ENCODE measurements at regions not wholly inside any gene's neighbourhood (a gene's known extent, or its start where the extent isn't known, plus 50 kb on each side); places are given as distances from the start of the nearest gene placed in this dataset.

DNA sequence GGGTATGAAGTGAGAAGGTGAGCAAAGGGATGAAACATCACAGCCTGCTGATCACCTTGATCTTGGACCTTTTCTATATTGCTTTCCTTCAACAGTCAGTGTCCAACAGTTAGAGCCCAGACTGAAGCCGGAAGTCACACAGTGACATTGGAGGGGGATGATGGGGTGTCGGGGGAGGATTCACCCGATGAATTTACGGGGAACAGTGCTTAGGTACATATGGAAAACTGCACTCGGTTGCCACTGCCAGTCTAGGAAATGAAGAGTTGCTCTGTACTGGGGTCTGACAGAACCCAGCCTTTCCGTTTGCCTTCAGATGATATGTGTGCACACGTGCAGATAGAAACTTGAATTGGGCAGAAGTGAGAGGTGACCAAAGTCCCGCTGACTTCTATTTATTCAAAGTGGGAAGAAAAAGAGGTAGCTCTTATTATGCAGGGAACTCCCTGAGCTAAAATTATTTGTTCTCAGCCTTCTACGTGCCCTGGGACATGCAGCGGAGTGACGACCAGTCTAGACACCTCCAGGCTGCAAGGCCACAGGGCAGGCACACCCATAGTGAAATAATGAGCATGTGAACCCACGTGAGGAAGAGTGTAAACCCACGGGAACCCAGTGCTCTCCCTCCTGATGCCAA, 107.2 kb upstream of the INHBA start (continued):
- TF ChIP-seq, protein P1, sequence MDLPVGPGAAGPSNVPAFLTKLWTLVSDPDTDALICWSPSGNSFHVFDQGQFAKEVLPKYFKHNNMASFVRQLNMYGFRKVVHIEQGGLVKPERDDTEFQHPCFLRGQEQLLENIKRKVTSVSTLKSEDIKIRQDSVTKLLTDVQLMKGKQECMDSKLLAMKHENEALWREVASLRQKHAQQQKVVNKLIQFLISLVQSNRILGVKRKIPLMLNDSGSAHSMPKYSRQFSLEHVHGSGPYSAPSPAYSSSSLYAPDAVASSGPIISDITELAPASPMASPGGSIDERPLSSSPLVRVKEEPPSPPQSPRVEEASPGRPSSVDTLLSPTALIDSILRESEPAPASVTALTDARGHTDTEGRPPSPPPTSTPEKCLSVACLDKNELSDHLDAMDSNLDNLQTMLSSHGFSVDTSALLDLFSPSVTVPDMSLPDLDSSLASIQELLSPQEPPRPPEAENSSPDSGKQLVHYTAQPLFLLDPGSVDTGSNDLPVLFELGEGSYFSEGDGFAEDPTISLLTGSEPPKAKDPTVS (IDR thresholded peaks at IDR 0.05; ENCODE audit: low read depth, low read length): no peak
- TF ChIP-seq KAT2A (conservative IDR thresholded peaks at IDR 0.05; ENCODE audit: control insufficient read depth, low read depth, low read length) (no peak), NFXL1 (IDR thresholded peaks at IDR 0.05; ENCODE audit: borderline replicate concordance) (no peak), EP300 (IDR thresholded peaks at IDR 0.05; ENCODE audit: borderline replicate concordance in 1 of 2, control insufficient read depth in 1 of 2, low read depth in 2 of 2, low read length in 2 of 2) (peak; percentile 56 to 64; a peak in 2 of 4 replicates), IRF4 (IDR thresholded peaks at IDR 0.05; ENCODE audit: low read depth, low read length) (no peak), BHLHE40 (IDR thresholded peaks at IDR 0.05; ENCODE audit: borderline replicate concordance in 1 of 2, low read depth in 2 of 2, low read length in 1 of 2) (peak; percentile 97 to 98), JUNB (IDR thresholded peaks at IDR 0.05) (no peak), CHD4 (IDR thresholded peaks at IDR 0.05) (no peak), NFYB (IDR thresholded peaks at IDR 0.05; ENCODE audit: insufficient read depth, low read depth, low read length) (no peak), SMAD1 (IDR thresholded peaks at IDR 0.05; ENCODE audit: low read depth, partially characterized antibody) (no peak), POU2F2 (IDR thresholded peaks at IDR 0.05; ENCODE audit: borderline replicate concordance, low read depth, low read length) (peak; percentile 83; the same call in 2 of the 3 replicates), CBX3 (IDR thresholded peaks at IDR 0.05; ENCODE audit: borderline replicate concordance, low read depth) (no peak), CHD1 (IDR thresholded peaks at IDR 0.05; ENCODE audit: low read depth, low read length) (no peak), EGR1 (IDR thresholded peaks at IDR 0.05; ENCODE audit: borderline replicate concordance in 1 of 2, low read depth in 2 of 2, low read length in 2 of 2) (no peak), NRF1 (conservative IDR thresholded peaks at IDR 0.05; ENCODE audit: low read depth, low read length) (no peak), NR2C1 (IDR thresholded peaks at IDR 0.05) (no peak), SREBF2 (IDR thresholded peaks at IDR 0.05; ENCODE audit: low read length) (no peak), TCF7 (IDR thresholded peaks at IDR 0.05; ENCODE audit: borderline replicate concordance) (no peak)
- TF ChIP-seq, protein P2, sequence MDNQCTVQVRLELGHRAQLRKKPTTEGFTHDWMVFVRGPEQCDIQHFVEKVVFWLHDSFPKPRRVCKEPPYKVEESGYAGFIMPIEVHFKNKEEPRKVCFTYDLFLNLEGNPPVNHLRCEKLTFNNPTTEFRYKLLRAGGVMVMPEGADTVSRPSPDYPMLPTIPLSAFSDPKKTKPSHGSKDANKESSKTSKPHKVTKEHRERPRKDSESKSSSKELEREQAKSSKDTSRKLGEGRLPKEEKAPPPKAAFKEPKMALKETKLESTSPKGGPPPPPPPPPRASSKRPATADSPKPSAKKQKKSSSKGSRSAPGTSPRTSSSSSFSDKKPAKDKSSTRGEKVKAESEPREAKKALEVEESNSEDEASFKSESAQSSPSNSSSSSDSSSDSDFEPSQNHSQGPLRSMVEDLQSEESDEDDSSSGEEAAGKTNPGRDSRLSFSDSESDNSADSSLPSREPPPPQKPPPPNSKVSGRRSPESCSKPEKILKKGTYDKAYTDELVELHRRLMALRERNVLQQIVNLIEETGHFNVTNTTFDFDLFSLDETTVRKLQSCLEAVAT (IDR thresholded peaks at IDR 0.05): peak; percentile 60; the same call in 1 of the 2 replicates
- TF ChIP-seq, protein P3, sequence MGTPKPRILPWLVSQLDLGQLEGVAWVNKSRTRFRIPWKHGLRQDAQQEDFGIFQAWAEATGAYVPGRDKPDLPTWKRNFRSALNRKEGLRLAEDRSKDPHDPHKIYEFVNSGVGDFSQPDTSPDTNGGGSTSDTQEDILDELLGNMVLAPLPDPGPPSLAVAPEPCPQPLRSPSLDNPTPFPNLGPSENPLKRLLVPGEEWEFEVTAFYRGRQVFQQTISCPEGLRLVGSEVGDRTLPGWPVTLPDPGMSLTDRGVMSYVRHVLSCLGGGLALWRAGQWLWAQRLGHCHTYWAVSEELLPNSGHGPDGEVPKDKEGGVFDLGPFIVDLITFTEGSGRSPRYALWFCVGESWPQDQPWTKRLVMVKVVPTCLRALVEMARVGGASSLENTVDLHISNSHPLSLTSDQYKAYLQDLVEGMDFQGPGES (IDR thresholded peaks at IDR 0.05): no peak
- TF ChIP-seq, protein P4, sequence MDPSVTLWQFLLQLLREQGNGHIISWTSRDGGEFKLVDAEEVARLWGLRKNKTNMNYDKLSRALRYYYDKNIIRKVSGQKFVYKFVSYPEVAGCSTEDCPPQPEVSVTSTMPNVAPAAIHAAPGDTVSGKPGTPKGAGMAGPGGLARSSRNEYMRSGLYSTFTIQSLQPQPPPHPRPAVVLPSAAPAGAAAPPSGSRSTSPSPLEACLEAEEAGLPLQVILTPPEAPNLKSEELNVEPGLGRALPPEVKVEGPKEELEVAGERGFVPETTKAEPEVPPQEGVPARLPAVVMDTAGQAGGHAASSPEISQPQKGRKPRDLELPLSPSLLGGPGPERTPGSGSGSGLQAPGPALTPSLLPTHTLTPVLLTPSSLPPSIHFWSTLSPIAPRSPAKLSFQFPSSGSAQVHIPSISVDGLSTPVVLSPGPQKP (IDR thresholded peaks at IDR 0.05; ENCODE audit: low read depth, low read length): no peak
- TF ChIP-seq, protein P5, sequence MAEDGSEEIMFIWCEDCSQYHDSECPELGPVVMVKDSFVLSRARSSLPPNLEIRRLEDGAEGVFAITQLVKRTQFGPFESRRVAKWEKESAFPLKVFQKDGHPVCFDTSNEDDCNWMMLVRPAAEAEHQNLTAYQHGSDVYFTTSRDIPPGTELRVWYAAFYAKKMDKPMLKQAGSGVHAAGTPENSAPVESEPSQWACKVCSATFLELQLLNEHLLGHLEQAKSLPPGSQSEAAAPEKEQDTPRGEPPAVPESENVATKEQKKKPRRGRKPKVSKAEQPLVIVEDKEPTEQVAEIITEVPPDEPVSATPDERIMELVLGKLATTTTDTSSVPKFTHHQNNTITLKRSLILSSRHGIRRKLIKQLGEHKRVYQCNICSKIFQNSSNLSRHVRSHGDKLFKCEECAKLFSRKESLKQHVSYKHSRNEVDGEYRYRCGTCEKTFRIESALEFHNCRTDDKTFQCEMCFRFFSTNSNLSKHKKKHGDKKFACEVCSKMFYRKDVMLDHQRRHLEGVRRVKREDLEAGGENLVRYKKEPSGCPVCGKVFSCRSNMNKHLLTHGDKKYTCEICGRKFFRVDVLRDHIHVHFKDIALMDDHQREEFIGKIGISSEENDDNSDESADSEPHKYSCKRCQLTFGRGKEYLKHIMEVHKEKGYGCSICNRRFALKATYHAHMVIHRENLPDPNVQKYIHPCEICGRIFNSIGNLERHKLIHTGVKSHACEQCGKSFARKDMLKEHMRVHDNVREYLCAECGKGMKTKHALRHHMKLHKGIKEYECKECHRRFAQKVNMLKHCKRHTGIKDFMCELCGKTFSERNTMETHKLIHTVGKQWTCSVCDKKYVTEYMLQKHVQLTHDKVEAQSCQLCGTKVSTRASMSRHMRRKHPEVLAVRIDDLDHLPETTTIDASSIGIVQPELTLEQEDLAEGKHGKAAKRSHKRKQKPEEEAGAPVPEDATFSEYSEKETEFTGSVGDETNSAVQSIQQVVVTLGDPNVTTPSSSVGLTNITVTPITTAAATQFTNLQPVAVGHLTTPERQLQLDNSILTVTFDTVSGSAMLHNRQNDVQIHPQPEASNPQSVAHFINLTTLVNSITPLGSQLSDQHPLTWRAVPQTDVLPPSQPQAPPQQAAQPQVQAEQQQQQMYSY (CRISPR knock-in tag; IDR thresholded peaks at IDR 0.05): no peak
